GM12872 (cell line): ENCODE measurements at regions not wholly inside any gene's neighbourhood (a gene's known extent, or its start where the extent isn't known, plus 50 kb on each side); places are given as distances from the start of the nearest gene placed in this dataset.

Source experiments
- TF ChIP-seq, protein P1 (sequence below): IDR thresholded peaks from 3 replicates; pipeline ENCODE4 v1.5.1; 2011; ENCODE audit warnings: low read depth, mild to moderate bottlenecking, low read length, moderate library complexity; ENCODE audit not compliant: insufficient read depth

DNA sequence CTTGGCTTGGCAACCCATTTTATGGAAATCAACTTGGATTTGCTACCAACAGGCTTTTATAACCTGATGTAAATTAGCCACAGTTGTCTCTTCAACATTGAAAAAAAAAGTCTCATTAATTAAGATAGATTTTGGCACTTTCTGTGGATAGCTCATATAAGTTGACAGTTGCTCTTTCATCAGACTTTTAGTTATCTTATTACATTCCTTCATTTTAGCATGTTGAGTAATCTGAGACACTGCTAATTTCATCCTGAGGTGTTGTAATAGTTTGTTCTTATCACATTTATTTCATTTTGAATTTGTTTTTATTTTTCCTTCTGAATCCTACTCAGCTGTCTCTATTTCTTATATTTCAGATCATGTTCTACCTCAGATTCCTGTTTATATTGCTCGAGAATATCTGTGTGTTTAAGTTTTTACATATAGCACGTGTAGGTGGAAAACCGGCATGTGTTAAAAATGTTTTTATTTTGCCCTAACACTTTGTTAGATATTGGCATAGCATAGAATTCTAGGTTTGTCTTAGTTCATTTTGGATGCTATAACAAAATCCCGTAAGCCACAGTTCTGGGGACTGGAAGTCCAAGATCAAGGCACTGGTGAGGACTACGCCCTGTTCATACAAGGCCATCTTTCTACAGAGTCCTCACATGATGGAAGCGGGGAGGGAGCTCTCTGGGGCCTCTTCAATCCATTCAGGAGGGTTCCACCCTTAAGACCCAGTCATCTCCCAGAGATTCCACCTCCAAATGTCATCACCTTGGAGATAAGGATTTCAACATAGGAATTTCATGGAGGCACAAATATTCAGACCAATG lies 239.4 kb downstream of the COL4A1 start:
- TF ChIP-seq, protein P1, sequence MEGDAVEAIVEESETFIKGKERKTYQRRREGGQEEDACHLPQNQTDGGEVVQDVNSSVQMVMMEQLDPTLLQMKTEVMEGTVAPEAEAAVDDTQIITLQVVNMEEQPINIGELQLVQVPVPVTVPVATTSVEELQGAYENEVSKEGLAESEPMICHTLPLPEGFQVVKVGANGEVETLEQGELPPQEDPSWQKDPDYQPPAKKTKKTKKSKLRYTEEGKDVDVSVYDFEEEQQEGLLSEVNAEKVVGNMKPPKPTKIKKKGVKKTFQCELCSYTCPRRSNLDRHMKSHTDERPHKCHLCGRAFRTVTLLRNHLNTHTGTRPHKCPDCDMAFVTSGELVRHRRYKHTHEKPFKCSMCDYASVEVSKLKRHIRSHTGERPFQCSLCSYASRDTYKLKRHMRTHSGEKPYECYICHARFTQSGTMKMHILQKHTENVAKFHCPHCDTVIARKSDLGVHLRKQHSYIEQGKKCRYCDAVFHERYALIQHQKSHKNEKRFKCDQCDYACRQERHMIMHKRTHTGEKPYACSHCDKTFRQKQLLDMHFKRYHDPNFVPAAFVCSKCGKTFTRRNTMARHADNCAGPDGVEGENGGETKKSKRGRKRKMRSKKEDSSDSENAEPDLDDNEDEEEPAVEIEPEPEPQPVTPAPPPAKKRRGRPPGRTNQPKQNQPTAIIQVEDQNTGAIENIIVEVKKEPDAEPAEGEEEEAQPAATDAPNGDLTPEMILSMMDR, result no peak

DNA sequence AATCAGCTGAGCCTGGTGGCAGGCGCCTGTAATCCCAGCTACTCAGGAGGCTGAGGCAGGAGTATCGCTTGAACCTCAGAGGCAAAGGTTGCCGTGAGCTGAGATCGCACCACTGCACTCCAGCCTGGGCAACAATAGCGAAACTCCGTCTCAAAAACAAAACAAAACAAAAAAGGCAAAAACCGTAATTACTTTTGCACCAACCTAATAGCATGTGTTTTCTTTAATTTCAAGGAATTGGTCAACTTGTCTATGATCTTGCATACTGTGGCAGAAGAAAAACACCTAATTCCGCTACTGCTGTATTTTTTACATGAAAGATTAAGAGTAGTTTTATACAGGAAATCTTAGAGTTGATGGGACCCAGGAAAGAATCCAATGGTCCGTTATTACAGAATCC lies 241.2 kb downstream of the COL4A1 start:
- TF ChIP-seq, protein P1, result no peak

DNA sequence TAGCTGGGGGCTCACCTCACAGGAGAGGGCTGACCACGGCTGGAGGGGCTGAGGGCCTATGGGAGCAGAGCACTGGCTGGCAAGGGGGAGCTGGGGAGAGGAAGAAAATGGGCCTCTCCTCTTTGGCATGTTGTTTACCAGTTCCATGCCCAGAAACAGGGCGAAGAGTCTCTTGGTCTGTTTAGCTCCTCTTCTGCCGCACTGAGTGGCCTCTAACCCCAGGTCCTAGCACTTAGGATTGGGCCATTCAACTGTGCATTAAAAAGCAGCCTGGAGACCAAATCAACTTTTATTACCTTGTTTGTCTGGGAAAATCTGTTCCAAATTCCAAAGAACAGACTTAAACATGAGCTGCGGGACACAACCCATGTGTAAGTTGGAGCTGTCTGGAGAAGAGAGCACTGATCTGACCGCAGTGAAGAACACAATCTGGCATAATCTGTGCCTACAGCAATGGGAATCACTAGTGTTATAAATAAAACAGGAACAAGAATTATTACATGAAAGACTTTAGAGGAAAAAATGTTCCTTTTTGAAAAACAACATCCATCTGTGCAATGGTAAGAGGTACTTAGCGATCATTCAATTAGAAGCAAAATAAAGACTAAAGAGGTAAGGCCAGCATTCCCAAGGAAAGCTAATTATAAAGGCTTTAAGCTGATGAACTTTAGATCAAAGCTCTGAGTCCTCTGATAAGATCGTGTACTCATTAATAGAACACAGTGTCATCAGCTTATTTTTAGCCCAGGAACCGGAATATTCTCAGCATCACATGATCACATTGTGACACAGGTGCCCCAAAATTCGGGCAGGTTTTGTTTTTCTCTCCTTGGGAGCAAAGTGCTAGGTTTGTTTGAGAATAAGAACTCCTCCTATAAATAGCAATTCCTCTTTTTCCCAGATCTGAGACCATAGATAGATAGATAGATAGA lies 243.2 kb downstream of the COL4A1 start:
- TF ChIP-seq, protein P1, result no peak

DNA sequence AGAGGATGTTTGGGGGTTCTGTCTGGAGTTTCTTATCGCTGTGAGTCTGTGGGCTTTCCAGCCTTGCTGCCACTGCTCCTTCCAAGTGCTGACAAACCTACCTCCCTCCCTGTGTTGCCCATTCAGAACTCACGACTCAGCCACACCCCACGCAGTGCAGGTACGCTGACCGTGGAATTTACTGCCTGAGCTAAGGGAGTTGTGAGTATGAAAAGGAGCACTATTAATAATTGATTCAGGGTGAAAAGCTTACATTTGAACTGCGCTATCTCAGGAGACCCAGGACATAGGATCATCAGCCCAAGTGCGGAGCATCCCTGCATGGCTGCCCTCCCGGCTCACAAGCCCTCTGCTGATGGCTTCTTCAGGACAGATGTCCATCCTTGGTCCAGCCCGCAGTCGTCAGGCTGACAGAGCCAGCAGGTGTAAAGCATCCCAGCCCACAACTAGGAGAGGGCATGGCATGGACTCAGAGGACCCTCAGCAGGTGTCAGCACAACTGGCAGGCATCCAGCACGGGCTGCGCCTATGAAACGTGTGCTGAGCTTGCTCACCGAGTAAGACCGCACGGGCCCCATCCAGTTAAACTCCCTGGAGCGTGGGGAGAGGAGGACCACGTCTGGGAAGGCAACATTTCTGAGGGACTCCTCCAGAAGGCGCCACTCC lies 244.0 kb downstream of the COL4A1 start:
- TF ChIP-seq, protein P1, result no peak

DNA sequence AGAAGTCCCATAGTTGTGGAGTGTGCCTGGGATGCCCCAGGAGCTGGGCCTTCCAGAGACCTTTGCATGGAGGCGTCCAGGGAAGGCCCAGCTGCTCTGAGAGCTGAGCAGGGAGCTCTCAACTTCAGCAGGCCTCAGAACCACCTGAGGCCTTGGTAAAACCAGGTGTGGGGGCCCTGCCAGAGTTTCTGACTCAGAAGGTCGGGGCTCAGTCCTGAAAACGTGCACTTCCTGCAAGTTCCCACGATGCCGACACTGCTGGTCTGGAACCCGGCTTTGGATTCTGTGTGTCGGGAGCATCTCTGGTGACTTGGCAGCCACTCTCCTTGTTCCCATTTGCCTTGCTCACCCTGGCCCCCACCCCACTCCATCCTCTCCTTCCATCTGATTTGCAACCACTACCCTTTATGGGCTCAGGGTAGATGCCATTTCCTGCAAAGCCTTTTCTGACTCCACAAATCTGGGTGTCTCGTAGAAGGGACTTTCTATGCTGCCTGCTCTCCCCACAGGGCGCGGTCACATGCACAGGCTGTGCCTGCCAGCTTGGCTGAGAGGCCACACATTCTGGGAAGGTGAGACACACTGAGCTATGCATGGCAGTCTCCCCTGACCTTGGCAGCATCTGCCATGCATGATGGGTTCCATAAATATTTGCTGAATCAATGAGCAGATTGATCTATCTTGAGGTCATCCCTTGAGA lies 244.7 kb downstream of the COL4A1 start:
- TF ChIP-seq, protein P1, result no peak

DNA sequence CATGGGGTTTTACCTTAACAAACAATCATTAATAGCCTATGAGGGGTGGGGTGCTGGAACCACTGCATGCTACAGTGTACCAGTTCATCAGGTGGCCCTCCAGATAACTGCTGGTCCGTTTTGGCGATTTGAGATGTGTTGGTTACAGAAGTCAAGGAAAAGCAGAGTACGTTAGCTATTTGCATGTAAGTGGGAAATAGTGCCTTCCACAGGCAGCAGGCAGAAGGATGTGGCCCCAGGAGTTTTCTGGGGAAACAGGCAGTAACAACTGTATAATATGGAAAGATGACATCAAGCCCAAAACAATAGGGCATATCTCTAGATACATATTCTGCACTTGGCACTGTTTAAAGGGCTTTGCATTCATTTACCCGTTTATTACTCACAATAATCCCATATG lies 245.7 kb downstream of the COL4A1 start:
- TF ChIP-seq, protein P1, result no peak

DNA sequence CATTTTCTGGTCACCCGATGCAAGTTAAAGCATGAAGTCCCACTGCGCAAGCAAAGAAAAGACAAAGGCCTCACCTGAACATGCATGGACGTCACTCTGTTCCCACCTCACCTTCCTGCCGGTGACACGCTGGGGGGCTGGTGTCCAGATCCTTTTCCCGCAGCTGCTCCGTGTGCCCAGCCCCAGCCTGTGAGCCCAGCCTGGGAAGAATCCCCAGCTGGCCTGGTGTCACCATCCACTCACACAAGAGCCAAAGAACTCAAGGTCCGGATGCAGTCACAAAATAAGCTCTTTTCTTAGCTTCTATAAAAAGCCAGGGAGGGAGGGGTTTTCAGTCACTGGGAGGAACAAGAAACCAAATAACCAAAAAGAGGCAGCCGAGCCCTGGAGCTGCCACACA lies 249.9 kb downstream of the COL4A1 start:
- TF ChIP-seq, protein P1, result no peak
